ENCODE measurements at regions not wholly inside any gene's neighbourhood (a gene's known extent, or its start where the extent isn't known, plus 50 kb on each side); places are given as distances from the start of the nearest gene placed in this dataset.

- TF ChIP-seq CTCF (IDR thresholded peaks at IDR 0.05) = no peak
- no peak for TF ChIP-seq POLR2A (IDR thresholded peaks at IDR 0.05)
Measured at GRCh38 chr6:132101535-132101934, 150.4 kb upstream of the CCN2 start.
